Endothelial cell of umbilical vein (primary cell): ENCODE measurements at regions not wholly inside any gene's neighbourhood (a gene's known extent, or its start where the extent isn't known, plus 50 kb on each side); places are given as distances from the start of the nearest gene placed in this dataset.

ENCODE experiments used
- BruUV-seq: library from RNA; stranded (reverse); fragments of 400-500 nt; replicated peaks from 2 replicates; lab custom pipeline; 2021; lab: Mats Ljungman, UMichigan
- CTCF ChIA-PET: fragments of 300-600, 350-600 bp; sonication (Branson Sonifier 250); formaldehyde crosslinking; loops from one replicate; lab custom pipeline; 2021; ENCODE audit warnings: antibody characterized with exemption, inconsistent platforms; lab: Charles Lee
- POLR2A ChIA-PET: fragments of 300-600, 350-600 bp; sonication (Branson Sonifier 250); formaldehyde crosslinking; loops from one replicate; lab custom pipeline; 2021; ENCODE audit warnings: antibody characterized with exemption, inconsistent platforms; lab: Charles Lee
- DNase-seq: peaks from one replicate; pipeline ENCODE4 v3.0.0-alpha.2; 2011; ENCODE audit warnings: low read depth, low spot score
- FAIRE-seq: peaks from 2 replicates; lab custom pipeline; 2011; peaks lifted over from hg19 to GRCh38; lab: Jason Lieb, UNC
- H2AFZ ChIP-seq: 2 replicates; pipeline ENCODE4 v1.6.0; 2012; ENCODE audit warnings: low read depth, low read length, control low read depth, inconsistent platforms
- H3K27ac ChIP-seq: 2 replicates; pipeline ENCODE4 v1.5.1; 2011; ENCODE audit warnings: low read depth, mild to moderate bottlenecking, control low read depth, low read length, moderate library complexity; ENCODE audit not compliant: insufficient read depth
- H3K27me3 ChIP-seq, 2 experiments: 2 replicates each; pipeline versions ENCODE4 v1.6.0 to v1.6.1; 2011; ENCODE audit warnings: low read length in 2 of 2, mixed read lengths in 1 of 2; ENCODE audit not compliant: control insufficient read depth in 2 of 2, insufficient read depth in 2 of 2
- H3K36me3 ChIP-seq, 2 experiments: 2 replicates in 1 of 2; 3 replicates in 1 of 2; pipeline ENCODE4 v1.5.1; 2011; ENCODE audit warnings: low read length in 2 of 2, mild to moderate bottlenecking in 1 of 2, moderate library complexity in 1 of 2; ENCODE audit not compliant: control insufficient read depth in 2 of 2, insufficient read depth in 2 of 2; ENCODE audit errors: extremely low read depth in 1 of 2
- H3K4me1 ChIP-seq: 3 replicates; pipeline ENCODE4 v1.5.1; 2011; ENCODE audit warnings: mild to moderate bottlenecking, low read length; ENCODE audit not compliant: control insufficient read depth, insufficient read depth; ENCODE audit errors: extremely low read depth
- H3K4me2 ChIP-seq: 2 replicates; pipeline ENCODE4 v1.6.1; 2011; ENCODE audit warnings: low read length, control low read depth, mixed read lengths; ENCODE audit not compliant: insufficient read depth
- H3K4me3 ChIP-seq, 3 experiments: fragments of 200-600 bp in 1 of 3; sonication (generic), shearing (Covaris generic) in 1 of 3; replicated peaks in 1 of 3; 2 replicates each; pipeline ENCODE4 v1.5.1; 2011 to 2016; ENCODE audit warnings: control low read depth in 3 of 3, low read length in 3 of 3, mild to moderate bottlenecking in 2 of 3, inconsistent platforms in 1 of 3, low read depth in 1 of 3, moderate library complexity in 1 of 3; ENCODE audit not compliant: insufficient read depth in 1 of 3
- H3K79me2 ChIP-seq: 2 replicates; pipeline ENCODE4 v1.6.0; 2012; ENCODE audit warnings: low read length, inconsistent platforms; ENCODE audit not compliant: control insufficient read depth, insufficient read depth
- H3K9ac ChIP-seq: replicated peaks from 2 replicates; pipeline ENCODE3; 2011; ENCODE audit warnings: low read length, control low read depth; ENCODE audit not compliant: insufficient read depth; ENCODE audit errors: extremely low read depth
- H3K9me1 ChIP-seq: replicated peaks from 3 replicates; pipeline ENCODE4 v1.6.0; 2011; ENCODE audit warnings: mild to moderate bottlenecking, low read length; ENCODE audit not compliant: control insufficient read depth, insufficient read depth; ENCODE audit errors: extremely low read depth
- H3K9me3 ChIP-seq: replicated peaks from 2 replicates; pipeline ENCODE4 v1.5.1; 2012; ENCODE audit warnings: low read length, inconsistent platforms; ENCODE audit not compliant: control insufficient read depth, insufficient read depth
- H4K20me1 ChIP-seq: replicated peaks from 2 replicates; pipeline ENCODE3; 2011; ENCODE audit warnings: mild to moderate bottlenecking, low read length; ENCODE audit not compliant: control insufficient read depth, insufficient read depth; ENCODE audit errors: extremely low read depth
- EZH2 ChIP-seq: IDR thresholded peaks from 2 replicates; pipeline ENCODE4 v1.6.1; 2012; ENCODE audit warnings: borderline replicate concordance, low read depth, mild to moderate bottlenecking, moderate library complexity, low read length, inconsistent platforms; ENCODE audit not compliant: severe bottlenecking
- FOS ChIP-seq: IDR thresholded peaks from 2 replicates; pipeline ENCODE4 v1.6.1; 2011; ENCODE audit warnings: mild to moderate bottlenecking, low read length, moderate library complexity, borderline replicate concordance; ENCODE audit not compliant: insufficient read depth
- GATA2 ChIP-seq: IDR thresholded peaks from 2 replicates; pipeline ENCODE4 v1.7.0; 2011; ENCODE audit warnings: low read depth, mild to moderate bottlenecking, moderate library complexity, mixed read lengths, low read length; ENCODE audit not compliant: insufficient read length, insufficient read depth
- JUN ChIP-seq: IDR thresholded peaks from 2 replicates; pipeline ENCODE4 v1.6.1; 2011; ENCODE audit warnings: borderline replicate concordance, low read depth; ENCODE audit not compliant: insufficient read length, insufficient read depth
- MAX ChIP-seq: IDR thresholded peaks from 2 replicates; pipeline ENCODE4 v1.6.1; 2011; ENCODE audit not compliant: insufficient read depth, insufficient read length
- MYC ChIP-seq: IDR thresholded peaks from one replicate; pipeline ENCODE4 v1.6.1; 2011; ENCODE audit warnings: mild to moderate bottlenecking, low read depth, low read length
- POLR2A ChIP-seq: IDR thresholded peaks from 2 replicates; pipeline ENCODE4 v1.6.1; 2012; ENCODE audit warnings: low read depth, mild to moderate bottlenecking, control low read depth, low read length
- POLR2AphosphoS5 ChIP-seq: IDR thresholded peaks from 2 replicates; pipeline ENCODE4 v1.6.1; 2012; ENCODE audit warnings: low read depth, mild to moderate bottlenecking, control low read depth, low read length, moderate library complexity; ENCODE audit not compliant: insufficient read depth
- dilution Hi-C: fragments of 300-500 bp; cut with MboI; formaldehyde crosslinking; loops from one replicate; pipeline ENCODE4 v1.15.0; 2019; ENCODE audit warnings: low sequenced_read_pairs; ENCODE audit not compliant: extremely low pct_ligation_motif_present
- intact Hi-C: fragments of 100-400 bp; cut with micrococcal nuclease; formaldehyde crosslinking; loops from one replicate; pipeline ENCODE4 v1.10.0; 2022
- TF ChIP-seq, protein P1 (sequence below), 2 donors: IDR thresholded peaks; 1 replicate in 1 of 2; 2 replicates in 1 of 2; pipeline ENCODE4 v1.5.1; 2011; ENCODE audit warnings: low read length in 2 of 2, mild to moderate bottlenecking in 2 of 2, moderate library complexity in 2 of 2, control low read depth in 1 of 2, inconsistent platforms in 1 of 2, low read depth in 1 of 2; ENCODE audit not compliant: insufficient read depth in 1 of 2; ENCODE audit errors: extremely low read depth in 1 of 2

DNA sequence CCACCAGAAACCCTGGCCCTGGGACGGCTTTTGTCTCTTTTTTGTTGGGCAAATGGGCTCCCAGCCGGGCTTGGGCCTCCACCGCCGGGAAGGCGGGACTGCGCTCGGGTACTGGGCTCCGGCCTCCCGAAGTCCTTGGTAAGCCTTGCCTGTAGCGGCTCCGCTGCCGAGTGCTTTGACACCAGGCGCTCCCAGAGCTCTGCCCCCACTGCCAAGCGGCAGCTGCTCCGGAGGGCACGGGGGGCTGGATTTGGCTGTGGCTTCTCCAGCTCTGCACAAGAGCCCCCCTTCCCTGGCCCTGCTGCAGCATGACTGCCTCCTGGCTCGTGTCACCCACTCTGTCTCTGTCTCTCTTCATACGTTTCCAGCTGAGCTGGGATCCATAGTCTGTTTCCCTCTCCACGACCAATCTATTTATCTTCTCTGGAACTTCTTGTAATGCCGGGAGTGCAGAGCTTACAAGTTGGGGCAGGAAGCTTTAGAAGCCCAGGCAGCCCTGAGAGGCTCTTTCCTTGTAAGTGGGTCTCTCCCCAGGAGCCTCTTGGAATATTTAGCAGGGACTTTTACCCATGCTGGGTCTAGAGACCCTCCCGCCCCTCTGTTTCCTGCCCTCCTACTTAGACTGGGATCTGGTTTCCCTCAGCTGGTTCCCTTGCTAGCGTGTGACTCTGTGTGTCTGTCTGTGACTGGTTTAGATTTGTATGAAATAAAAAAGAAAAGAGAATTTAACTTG is 246.9 kb upstream of the GSE1 start:
- CTCF ChIA-PET, result interaction anchor here (0.8 to 1.1 kb wide), 3 partner anchors 15 to 251 kb away, joined by 3 to 4 read pairs (median 4); no protein-coding TSS in a partner anchor

DNA sequence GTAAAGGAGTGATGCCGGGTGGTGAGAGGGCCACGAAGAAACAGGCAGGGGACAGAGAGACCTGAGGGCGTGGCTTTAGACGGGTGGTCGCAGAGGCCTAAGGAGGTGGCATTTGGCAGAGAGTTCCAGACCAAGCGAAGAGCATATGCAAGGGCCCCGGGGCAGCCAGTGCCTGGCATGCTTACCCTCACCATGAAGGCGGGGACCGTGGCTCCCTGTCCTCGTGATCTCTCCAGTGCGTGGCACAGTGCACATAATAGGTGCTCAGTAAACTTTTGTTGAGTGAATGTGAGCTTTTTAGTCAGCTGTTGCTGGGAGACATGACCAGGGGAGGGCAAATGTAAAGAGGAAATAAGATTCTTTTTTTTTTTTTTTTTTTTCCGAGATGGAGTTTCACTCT is 245.6 kb upstream of the GSE1 start:
- intact Hi-C loops, result no loop called here
- H3K4me1 ChIP-seq, result peaks cover 3% of the 10 kb centered on the region

More for the DNA sequence above, 246.9 kb upstream of the GSE1 start:
- Histone ChIP-seq H3K9ac (no peak overlapping the region), H3K27ac (no peak overlapping the region), H3K4me1 (peaks cover 3% of the 10 kb centered on the region), H2AFZ (no peak overlapping the region), H3K4me3 (no peak overlapping the region), H3K79me2 (no peaks in the 10 kb centered on the region), H3K9me1 (no peaks in the 10 kb centered on the region), H4K20me1 (no peaks in the 10 kb centered on the region), H3K36me3 (no peaks in the 10 kb centered on the region), H3K27me3 (no peaks in the 10 kb centered on the region), H3K9me3 (no peaks in the 10 kb centered on the region), H3K4me2 (no peak overlapping the region)
- no peak for TF ChIP-seq POLR2A
- FAIRE-seq, result no peak
- DNase-seq, result no peak
- BruUV-seq, result no TSS peak
- POLR2A ChIA-PET, result no interaction called here
- intact Hi-C loops, result no loop called here
- dilution Hi-C loops, result no loop called here

More for the DNA sequence above, 245.6 kb upstream of the GSE1 start:
- POLR2A ChIA-PET, result no interaction called here
- CTCF ChIA-PET, result interaction anchor here (0.7 to 1.5 kb wide), 4 partner anchors 28 to 249 kb away, joined by 3 to 6 read pairs (median 5); no protein-coding TSS in a partner anchor
- DNase-seq (no peak), FAIRE-seq (no peak)
- no peak overlapping the region for H3K4me2 ChIP-seq
- no peak for TF ChIP-seq GATA2
- TF ChIP-seq, protein P1, sequence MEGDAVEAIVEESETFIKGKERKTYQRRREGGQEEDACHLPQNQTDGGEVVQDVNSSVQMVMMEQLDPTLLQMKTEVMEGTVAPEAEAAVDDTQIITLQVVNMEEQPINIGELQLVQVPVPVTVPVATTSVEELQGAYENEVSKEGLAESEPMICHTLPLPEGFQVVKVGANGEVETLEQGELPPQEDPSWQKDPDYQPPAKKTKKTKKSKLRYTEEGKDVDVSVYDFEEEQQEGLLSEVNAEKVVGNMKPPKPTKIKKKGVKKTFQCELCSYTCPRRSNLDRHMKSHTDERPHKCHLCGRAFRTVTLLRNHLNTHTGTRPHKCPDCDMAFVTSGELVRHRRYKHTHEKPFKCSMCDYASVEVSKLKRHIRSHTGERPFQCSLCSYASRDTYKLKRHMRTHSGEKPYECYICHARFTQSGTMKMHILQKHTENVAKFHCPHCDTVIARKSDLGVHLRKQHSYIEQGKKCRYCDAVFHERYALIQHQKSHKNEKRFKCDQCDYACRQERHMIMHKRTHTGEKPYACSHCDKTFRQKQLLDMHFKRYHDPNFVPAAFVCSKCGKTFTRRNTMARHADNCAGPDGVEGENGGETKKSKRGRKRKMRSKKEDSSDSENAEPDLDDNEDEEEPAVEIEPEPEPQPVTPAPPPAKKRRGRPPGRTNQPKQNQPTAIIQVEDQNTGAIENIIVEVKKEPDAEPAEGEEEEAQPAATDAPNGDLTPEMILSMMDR (IDR thresholded peaks at IDR 0.05; ENCODE audit: extremely low read depth in 1 of 2, insufficient read depth in 1 of 2, low read depth in 1 of 2, low read length in 2 of 2), result no peak
- TF ChIP-seq EZH2, result no peak
- no peak for TF ChIP-seq POLR2A
- no peak for TF ChIP-seq POLR2AphosphoS5
- no peak for TF ChIP-seq MYC
- no peak for TF ChIP-seq FOS
- TF ChIP-seq JUN, result no peak
- no peak for TF ChIP-seq MAX
- H3K79me2 ChIP-seq, result no peaks in the 10 kb centered on the region
- dilution Hi-C loops, result no loop called here
- H3K9me3 ChIP-seq, result no peaks in the 10 kb centered on the region
- H3K9me1 ChIP-seq, result no peaks in the 10 kb centered on the region
- H3K27me3 ChIP-seq, result no peaks in the 10 kb centered on the region
- H3K9ac ChIP-seq, result no peak overlapping the region
- H3K4me3 ChIP-seq, result no peak overlapping the region
- no peaks in the 10 kb centered on the region for H4K20me1 ChIP-seq
- no TSS peak for BruUV-seq
- no peaks in the 10 kb centered on the region for H3K36me3 ChIP-seq
- no peak overlapping the region for H3K27ac ChIP-seq
- H2AFZ ChIP-seq, result no peak overlapping the region
